ENCODE measurements at regions not wholly inside any gene's neighbourhood (a gene's known extent, or its start where the extent isn't known, plus 50 kb on each side); places are given as distances from the start of the nearest gene placed in this dataset.

- H3K4me1 ChIP-seq (ENCODE audit: control insufficient read depth in 2 of 2, insufficient read depth in 2 of 2, low read length in 1 of 2): no peaks in the 10 kb centered on the region
- H3K9me3 ChIP-seq (ENCODE audit: control insufficient read depth in 2 of 2, insufficient read depth in 1 of 2, low read depth in 1 of 2, low read length in 1 of 2): peaks cover 2% of the 10 kb centered on the region in 2 donors
- 66 to 68% methylated on average over 8 of the region's 8 CpGs for WGBS, 2 donors
- H3K4me3 ChIP-seq (ENCODE audit: low read depth in 1 of 2, low read length in 2 of 2): no peak overlapping the region
- H3K36me3 ChIP-seq (ENCODE audit: control insufficient read depth in 2 of 2, insufficient read depth in 2 of 2, low read length in 1 of 2): no peaks in the 10 kb centered on the region
- no peak overlapping the region for H3K27ac ChIP-seq (ENCODE audit: low read depth in 2 of 2, low read length in 1 of 2)
- H3K27me3 ChIP-seq (ENCODE audit: control insufficient read depth in 1 of 2, insufficient read depth in 2 of 2, low read length in 2 of 2): no peaks in the 10 kb centered on the region
These were observed 61.6 kb upstream of the GZMB start for GRCh38 chr14:24695265-24696241.

DNA sequence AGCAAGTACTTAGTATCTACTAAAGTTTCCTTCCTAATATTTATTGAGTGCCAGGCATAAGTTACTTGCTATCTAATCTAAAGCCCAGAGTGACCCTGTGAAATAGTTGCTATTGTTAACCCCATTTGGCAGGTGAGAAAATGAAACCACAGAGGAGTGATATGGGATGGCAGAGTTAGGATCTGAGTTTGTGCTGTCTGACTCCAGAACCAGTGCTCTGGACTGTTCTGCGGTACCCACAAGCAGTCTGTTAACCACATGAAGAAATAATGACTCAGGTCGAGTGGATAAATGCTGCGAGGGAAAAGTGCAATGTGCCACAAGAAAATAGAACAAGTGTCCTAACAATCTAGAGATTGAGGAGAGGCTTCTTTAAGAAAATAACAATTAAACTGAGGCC lies 60.7 kb upstream of the GZMB start:
- no peaks in the 10 kb centered on the region for H3K27me3 ChIP-seq (ENCODE audit: control insufficient read depth in 1 of 2, insufficient read depth in 2 of 2, low read length in 2 of 2)
- H3K27ac ChIP-seq (ENCODE audit: low read depth in 2 of 2, low read length in 1 of 2): no peak overlapping the region
- peaks cover 2% of the 10 kb centered on the region in 2 donors for H3K9me3 ChIP-seq (ENCODE audit: control insufficient read depth in 2 of 2, insufficient read depth in 1 of 2, low read depth in 1 of 2, low read length in 1 of 2)

GRCh38 chr14:24693983-24694382 lies 60.0 kb upstream of the GZMB start:
- Histone ChIP-seq H3K27me3 (ENCODE audit: control insufficient read depth in 1 of 2, insufficient read depth in 2 of 2, low read length in 2 of 2) (no peaks in the 10 kb centered on the region), H3K36me3 (ENCODE audit: control insufficient read depth in 2 of 2, insufficient read depth in 2 of 2, low read length in 1 of 2) (no peaks in the 10 kb centered on the region), H3K4me3 (ENCODE audit: low read depth in 1 of 2, low read length in 2 of 2) (no peak overlapping the region), H3K27ac (ENCODE audit: low read depth in 2 of 2, low read length in 1 of 2) (no peak overlapping the region), H3K9me3 (ENCODE audit: control insufficient read depth in 2 of 2, insufficient read depth in 1 of 2, low read depth in 1 of 2, low read length in 1 of 2) (peaks cover 2% of the 10 kb centered on the region in 2 donors), H3K4me1 (ENCODE audit: control insufficient read depth in 2 of 2, insufficient read depth in 2 of 2, low read length in 1 of 2) (no peaks in the 10 kb centered on the region)
- WGBS, 2 donors: 60 to 64% methylated on average over 2 of the region's 2 CpGs

More for the DNA sequence above, 60.7 kb upstream of the GZMB start:
- Histone ChIP-seq H3K4me3 (ENCODE audit: low read depth in 1 of 2, low read length in 2 of 2) (no peak overlapping the region), H3K4me1 (ENCODE audit: control insufficient read depth in 2 of 2, insufficient read depth in 2 of 2, low read length in 1 of 2) (no peaks in the 10 kb centered on the region), H3K36me3 (ENCODE audit: control insufficient read depth in 2 of 2, insufficient read depth in 2 of 2, low read length in 1 of 2) (no peaks in the 10 kb centered on the region)
- 83 to 84% methylated on average over 3 of the region's 3 CpGs for WGBS, 2 donors

DNA sequence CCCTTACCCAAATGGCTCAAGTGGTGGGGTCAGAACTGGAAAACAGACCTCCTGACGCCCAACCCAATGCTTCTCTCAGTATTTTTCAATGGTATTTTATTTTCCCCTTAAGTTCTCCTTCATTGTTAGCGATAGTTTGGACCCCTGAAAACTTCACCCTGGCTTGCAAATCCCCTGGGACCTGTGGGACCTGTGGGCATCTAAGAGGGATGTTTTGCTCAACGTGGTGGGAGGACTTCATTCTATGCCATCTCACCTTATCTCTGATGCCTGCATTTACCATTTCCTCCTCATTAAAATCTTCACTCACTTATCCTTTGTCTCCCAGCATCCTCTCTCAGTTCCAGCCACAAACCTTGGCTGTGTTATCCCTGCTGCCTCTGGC lies 59.4 kb upstream of the GZMB start:
- Histone ChIP-seq H3K9me3 (ENCODE audit: control insufficient read depth in 2 of 2, insufficient read depth in 1 of 2, low read depth in 1 of 2, low read length in 1 of 2) (peaks cover 2% of the 10 kb centered on the region in 2 donors), H3K27me3 (ENCODE audit: control insufficient read depth in 1 of 2, insufficient read depth in 2 of 2, low read length in 2 of 2) (no peaks in the 10 kb centered on the region), H3K36me3 (ENCODE audit: control insufficient read depth in 2 of 2, insufficient read depth in 2 of 2, low read length in 1 of 2) (no peaks in the 10 kb centered on the region), H3K4me3 (ENCODE audit: low read depth in 1 of 2, low read length in 2 of 2) (no peak overlapping the region), H3K27ac (ENCODE audit: low read depth in 2 of 2, low read length in 1 of 2) (no peak overlapping the region), H3K4me1 (ENCODE audit: control insufficient read depth in 2 of 2, insufficient read depth in 2 of 2, low read length in 1 of 2) (no peaks in the 10 kb centered on the region)
- 61 to 68% methylated on average over 3 of the region's 3 CpGs for WGBS, 2 donors

- Histone ChIP-seq H3K27ac (ENCODE audit: low read depth in 2 of 2, low read length in 1 of 2) (peak overlapping the region in 1 of 2 donors; percentile 22), H3K4me3 (ENCODE audit: low read depth in 1 of 2, low read length in 2 of 2) (no peak overlapping the region), H3K4me1 (ENCODE audit: control insufficient read depth in 2 of 2, insufficient read depth in 2 of 2, low read length in 1 of 2) (no peaks in the 10 kb centered on the region), H3K36me3 (ENCODE audit: control insufficient read depth in 2 of 2, insufficient read depth in 2 of 2, low read length in 1 of 2) (no peaks in the 10 kb centered on the region), H3K9me3 (ENCODE audit: control insufficient read depth in 2 of 2, insufficient read depth in 1 of 2, low read depth in 1 of 2, low read length in 1 of 2) (peaks cover 2% of the 10 kb centered on the region in 2 donors), H3K27me3 (ENCODE audit: control insufficient read depth in 1 of 2, insufficient read depth in 2 of 2, low read length in 2 of 2) (no peaks in the 10 kb centered on the region)
- WGBS, 2 donors: 65 to 77% methylated on average over 11 of the region's 11 CpGs
These were observed 58.7 kb upstream of the GZMB start for GRCh38 chr14:24692382-24693352.

- Histone ChIP-seq H3K9me3 (ENCODE audit: control insufficient read depth in 2 of 2, insufficient read depth in 1 of 2, low read depth in 1 of 2, low read length in 1 of 2) (no peaks in the 10 kb centered on the region), H3K4me3 (ENCODE audit: low read depth in 1 of 2, low read length in 2 of 2) (no peak overlapping the region), H3K27ac (ENCODE audit: low read depth in 2 of 2, low read length in 1 of 2) (no peak overlapping the region), H3K27me3 (ENCODE audit: control insufficient read depth in 1 of 2, insufficient read depth in 2 of 2, low read length in 2 of 2) (no peaks in the 10 kb centered on the region), H3K36me3 (ENCODE audit: control insufficient read depth in 2 of 2, insufficient read depth in 2 of 2, low read length in 1 of 2) (no peaks in the 10 kb centered on the region), H3K4me1 (ENCODE audit: control insufficient read depth in 2 of 2, insufficient read depth in 2 of 2, low read length in 1 of 2) (no peaks in the 10 kb centered on the region)
- WGBS, 2 donors: 64% methylated on average over 4 of the region's 4 CpGs
These were observed 56.5 kb upstream of the GZMB start for GRCh38 chr14:24690492-24690891.

DNA sequence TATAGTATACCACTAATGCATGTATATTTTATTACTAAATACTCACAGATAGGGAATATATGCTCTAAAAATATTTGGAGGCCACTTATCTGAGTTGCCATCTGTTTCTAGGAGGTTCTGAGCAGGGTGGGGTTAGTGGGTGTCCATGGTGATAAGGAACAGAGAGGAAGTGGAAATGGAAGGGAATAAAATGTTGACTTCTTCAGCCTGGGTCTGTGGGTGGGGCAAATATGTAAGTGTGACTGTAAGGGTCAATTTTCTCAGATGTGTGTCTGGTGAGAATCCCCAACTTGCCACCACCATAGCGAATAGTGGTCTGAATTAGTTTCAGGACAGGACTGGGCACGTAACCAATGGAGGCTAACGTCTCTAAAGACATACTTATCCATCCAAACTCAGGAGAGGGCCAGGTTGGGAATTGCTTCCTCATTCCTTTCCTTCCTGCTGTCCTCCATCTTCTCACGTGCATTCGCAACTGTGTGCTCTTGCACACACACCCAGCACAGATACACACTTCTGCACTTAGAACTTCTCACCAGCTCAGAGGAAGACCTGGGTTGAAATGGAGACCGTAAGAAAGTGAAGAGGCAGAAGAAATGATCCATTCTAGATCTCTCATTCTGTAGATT lies 54.2 kb upstream of the GZMB start:
- Histone ChIP-seq H3K4me1 (ENCODE audit: control insufficient read depth in 2 of 2, insufficient read depth in 2 of 2, low read length in 1 of 2) (no peaks in the 10 kb centered on the region), H3K27ac (ENCODE audit: low read depth in 2 of 2, low read length in 1 of 2) (no peak overlapping the region), H3K36me3 (ENCODE audit: control insufficient read depth in 2 of 2, insufficient read depth in 2 of 2, low read length in 1 of 2) (no peaks in the 10 kb centered on the region), H3K27me3 (ENCODE audit: control insufficient read depth in 1 of 2, insufficient read depth in 2 of 2, low read length in 2 of 2) (no peaks in the 10 kb centered on the region), H3K4me3 (ENCODE audit: low read depth in 1 of 2, low read length in 2 of 2) (no peak overlapping the region), H3K9me3 (ENCODE audit: control insufficient read depth in 2 of 2, insufficient read depth in 1 of 2, low read depth in 1 of 2, low read length in 1 of 2) (no peaks in the 10 kb centered on the region)
- WGBS, 2 donors: 73 to 74% methylated on average over 6 of the region's 6 CpGs
